ENCODE measurements at regions not wholly inside any gene's neighbourhood (a gene's known extent, or its start where the extent isn't known, plus 50 kb on each side); places are given as distances from the start of the nearest gene placed in this dataset.
"Not testable (repeated sequence)": the region's sequence is repeated elsewhere in the genome, so short reads cannot be mapped to it uniquely, and the experiment has no call there.

DNA sequence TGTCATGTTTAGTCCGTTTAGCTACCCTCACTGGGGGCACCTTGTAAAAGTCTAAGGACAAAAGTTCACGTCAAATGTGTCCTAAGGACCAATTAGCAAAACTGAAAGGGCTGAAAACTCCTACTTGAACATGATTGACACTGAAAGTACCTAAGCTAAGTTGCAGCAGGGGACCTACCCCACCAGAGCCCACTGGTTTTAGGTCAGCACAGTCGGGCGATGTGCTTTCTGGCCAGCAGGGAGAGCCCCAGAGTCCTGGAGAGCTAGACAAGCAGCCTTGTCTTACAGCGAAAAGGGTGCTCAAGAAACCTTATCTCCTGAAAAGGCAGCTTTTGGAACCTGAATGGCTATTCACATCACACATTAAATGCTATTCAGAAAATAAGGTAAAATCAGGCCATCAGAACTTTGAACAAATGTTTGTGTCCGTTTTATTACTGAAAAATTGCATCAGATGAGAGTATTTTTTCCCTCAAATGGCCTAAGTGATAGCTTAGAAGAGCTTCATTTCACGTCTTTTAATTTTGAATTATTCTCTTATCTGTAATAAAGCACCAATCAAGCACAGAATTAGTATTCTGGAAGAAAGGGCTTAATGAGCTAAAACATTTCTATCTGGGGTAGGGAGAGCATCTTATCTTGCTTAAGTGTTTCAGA is 52.2 kb upstream of the MKI67 start:
- in situ Hi-C loops (cut with HindIII; ENCODE audit: low pct_unique_long_range_greater_than_20kb, low sequenced_read_pairs), result no loop called here
- peak; percentile 63 for DNase-seq (ENCODE audit: low read depth, low spot score)

DNA sequence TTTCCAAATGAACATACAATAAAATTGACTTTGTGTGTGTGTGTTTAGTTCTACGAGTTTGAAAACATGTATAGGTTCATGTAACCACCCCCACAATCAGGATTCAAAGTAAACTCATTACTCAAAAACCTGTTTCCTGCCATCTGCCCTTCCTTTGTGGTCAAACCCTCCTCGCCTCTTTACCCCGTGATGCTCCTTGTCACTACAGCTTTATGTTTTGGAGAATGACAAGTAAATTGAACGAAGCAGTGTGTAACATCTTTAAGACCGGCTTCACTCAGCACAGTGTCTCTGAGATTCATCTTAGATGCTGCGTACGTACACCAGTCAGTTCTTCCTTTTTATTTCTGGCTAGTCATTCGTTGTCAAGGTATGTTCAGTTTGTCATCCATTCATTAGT is 54.6 kb upstream of the MKI67 start:
- no peak for DNase-seq (ENCODE audit: low read depth, low spot score)
- in situ Hi-C loops (cut with HindIII; ENCODE audit: low pct_unique_long_range_greater_than_20kb, low sequenced_read_pairs), result no loop called here

DNA sequence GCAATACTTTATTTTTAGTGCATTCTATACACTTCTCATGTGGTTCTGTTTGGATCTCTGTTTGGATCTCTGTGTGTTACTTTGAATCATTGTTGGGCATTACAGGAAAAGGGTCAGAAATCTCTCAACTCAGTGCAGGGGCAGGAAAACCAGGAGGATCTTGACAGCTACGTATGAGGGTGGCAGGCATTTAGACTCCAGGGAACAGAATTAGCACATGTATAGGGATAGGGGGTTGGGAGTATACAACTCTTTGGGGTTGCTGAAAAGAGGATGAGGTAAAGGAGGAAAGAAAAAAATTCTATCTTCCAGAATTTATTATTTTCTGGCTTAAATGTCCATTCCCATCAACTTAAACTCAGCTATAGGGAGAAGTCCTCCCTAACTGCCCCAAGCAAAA is 59.4 kb upstream of the MKI67 start:
- DNase-seq (ENCODE audit: low read depth, low spot score), result no peak
- in situ Hi-C loops (cut with HindIII; ENCODE audit: low pct_unique_long_range_greater_than_20kb, low sequenced_read_pairs), result no loop called here

- in situ Hi-C loops (cut with HindIII; ENCODE audit: low pct_unique_long_range_greater_than_20kb, low sequenced_read_pairs), result no loop called here
- no peak for DNase-seq (ENCODE audit: low read depth, low spot score)
Observed at GRCh38 chr10:128186959-128187787, 61.0 kb upstream of the MKI67 start.

DNA sequence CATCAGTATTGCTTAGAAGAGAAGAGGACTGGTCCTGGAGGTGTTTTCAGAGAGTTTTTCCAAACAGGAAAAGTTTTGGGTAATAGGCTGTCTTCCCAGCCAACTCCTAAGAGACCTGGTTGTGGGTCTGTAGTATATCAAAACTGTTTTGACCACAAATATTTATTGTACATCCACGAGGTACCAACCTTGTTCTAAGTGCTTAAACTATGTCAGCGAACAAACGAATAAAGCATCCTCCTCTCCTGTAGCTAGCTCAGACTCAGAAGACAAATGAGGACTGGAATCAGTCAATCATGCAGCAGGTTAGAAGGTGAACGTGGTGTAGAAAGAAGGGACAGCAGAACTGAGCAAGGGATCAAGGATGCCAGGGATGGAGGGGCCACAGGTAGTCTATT is 61.6 kb upstream of the MKI67 start:
- in situ Hi-C loops (cut with HindIII; ENCODE audit: low pct_unique_long_range_greater_than_20kb, low sequenced_read_pairs), result no loop called here
- DNase-seq (ENCODE audit: low read depth, low spot score), result no peak

GRCh38 chr10:128189176-128189575 is 63.0 kb upstream of the MKI67 start:
- no peak for DNase-seq (ENCODE audit: low read depth, low spot score)
- in situ Hi-C loops (cut with HindIII; ENCODE audit: low pct_unique_long_range_greater_than_20kb, low sequenced_read_pairs), result no loop called here

GRCh38 chr10:128191847-128192246 is 65.6 kb upstream of the MKI67 start:
- in situ Hi-C loops (cut with HindIII; ENCODE audit: low pct_unique_long_range_greater_than_20kb, low sequenced_read_pairs), result no loop called here
- DNase-seq (ENCODE audit: low read depth, low spot score), result no peak

- in situ Hi-C loops (cut with HindIII; ENCODE audit: low pct_unique_long_range_greater_than_20kb, low sequenced_read_pairs); DNase-seq (ENCODE audit: low read depth, low spot score): not testable (repeated sequence)
Observed at GRCh38 chr10:128201826-128202225, 75.6 kb upstream of the MKI67 start.

- in situ Hi-C loops (cut with HindIII; ENCODE audit: low pct_unique_long_range_greater_than_20kb, low sequenced_read_pairs), result no loop called here
- no peak for DNase-seq (ENCODE audit: low read depth, low spot score)
Observed at GRCh38 chr10:128203028-128203427, 76.8 kb upstream of the MKI67 start.

GRCh38 chr10:128205591-128205990 is 79.4 kb upstream of the MKI67 start:
- in situ Hi-C loops (cut with HindIII; ENCODE audit: low pct_unique_long_range_greater_than_20kb, low sequenced_read_pairs); DNase-seq (ENCODE audit: low read depth, low spot score): not testable (repeated sequence)

GRCh38 chr10:128206676-128207075 is 80.5 kb upstream of the MKI67 start:
- in situ Hi-C loops (cut with HindIII; ENCODE audit: low pct_unique_long_range_greater_than_20kb, low sequenced_read_pairs), result no loop called here

DNA sequence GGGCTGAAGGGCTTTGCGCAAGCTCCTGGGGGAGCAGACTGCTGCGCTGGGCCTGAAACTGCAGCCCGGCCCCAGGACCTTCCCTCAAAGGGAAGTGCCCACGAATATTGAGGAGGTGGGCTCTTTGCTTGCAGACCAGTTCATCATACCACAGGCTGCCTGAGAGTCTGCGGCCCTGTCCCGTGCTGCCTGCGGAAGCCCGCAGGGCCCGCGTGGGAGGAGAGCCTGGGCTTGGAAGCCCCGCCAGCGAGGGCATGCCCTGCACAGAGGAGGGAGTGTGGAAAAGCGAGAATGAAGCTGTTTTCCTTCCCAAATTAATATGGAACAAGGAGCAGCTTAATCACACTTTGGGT is 83.6 kb upstream of the MKI67 start:
- in situ Hi-C loops (cut with HindIII; ENCODE audit: low pct_unique_long_range_greater_than_20kb, low sequenced_read_pairs), result no loop called here
- no peak for DNase-seq (ENCODE audit: low read depth, low spot score)

More at GRCh38 chr10:128206676-128207075, 80.5 kb upstream of the MKI67 start:
- DNase-seq (ENCODE audit: low read depth, low spot score), result no peak

DNA sequence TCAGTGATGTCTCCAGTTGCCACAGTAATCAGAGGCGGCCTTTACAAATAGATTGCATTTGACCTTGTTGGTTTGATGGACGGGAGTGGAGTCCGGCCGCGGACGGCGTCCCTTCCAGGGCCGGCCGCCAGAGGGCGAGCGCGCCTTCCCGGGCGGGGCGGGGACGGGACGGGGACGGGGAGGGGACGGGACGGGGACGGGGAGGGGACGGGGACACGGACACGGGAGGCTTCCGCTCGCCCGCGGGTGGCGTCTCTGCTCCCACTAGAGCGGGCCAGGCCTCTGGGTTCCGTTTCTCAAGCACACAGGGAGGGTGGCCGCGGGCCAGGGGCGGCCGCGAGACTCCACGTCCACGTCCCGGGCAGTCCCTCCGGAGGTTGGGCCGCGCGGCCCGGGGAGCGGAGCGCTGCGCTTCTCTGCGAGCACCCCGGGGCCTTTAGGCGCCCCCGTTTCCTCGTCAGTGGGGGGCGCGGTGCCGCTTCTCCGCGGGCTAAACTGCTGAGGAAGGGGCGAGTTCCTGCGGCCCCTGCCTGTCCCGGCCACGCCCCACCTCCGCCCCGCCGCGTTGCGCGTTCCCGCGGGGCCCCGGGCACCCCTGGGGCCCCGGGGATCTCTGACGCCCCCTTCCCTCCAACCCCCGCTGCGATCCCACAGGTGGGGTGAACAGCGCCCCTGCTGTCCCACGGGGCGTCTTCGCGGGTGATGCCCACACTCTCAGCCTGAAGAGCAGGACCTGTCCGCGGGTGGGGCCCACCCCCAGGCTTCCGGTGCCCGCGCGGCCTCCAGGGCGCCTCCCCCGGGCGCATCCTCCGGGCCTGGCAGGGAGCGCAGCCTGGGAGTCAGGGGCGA is 84.2 kb upstream of the MKI67 start:
- DNase-seq (ENCODE audit: low read depth, low spot score), result peak; percentile 38
- in situ Hi-C loops (cut with HindIII; ENCODE audit: low pct_unique_long_range_greater_than_20kb, low sequenced_read_pairs), result no loop called here

GRCh38 chr10:128211064-128211504 is 84.9 kb upstream of the MKI67 start:
- in situ Hi-C loops (cut with HindIII; ENCODE audit: low pct_unique_long_range_greater_than_20kb, low sequenced_read_pairs), result no loop called here
- no peak for DNase-seq (ENCODE audit: low read depth, low spot score)

DNA sequence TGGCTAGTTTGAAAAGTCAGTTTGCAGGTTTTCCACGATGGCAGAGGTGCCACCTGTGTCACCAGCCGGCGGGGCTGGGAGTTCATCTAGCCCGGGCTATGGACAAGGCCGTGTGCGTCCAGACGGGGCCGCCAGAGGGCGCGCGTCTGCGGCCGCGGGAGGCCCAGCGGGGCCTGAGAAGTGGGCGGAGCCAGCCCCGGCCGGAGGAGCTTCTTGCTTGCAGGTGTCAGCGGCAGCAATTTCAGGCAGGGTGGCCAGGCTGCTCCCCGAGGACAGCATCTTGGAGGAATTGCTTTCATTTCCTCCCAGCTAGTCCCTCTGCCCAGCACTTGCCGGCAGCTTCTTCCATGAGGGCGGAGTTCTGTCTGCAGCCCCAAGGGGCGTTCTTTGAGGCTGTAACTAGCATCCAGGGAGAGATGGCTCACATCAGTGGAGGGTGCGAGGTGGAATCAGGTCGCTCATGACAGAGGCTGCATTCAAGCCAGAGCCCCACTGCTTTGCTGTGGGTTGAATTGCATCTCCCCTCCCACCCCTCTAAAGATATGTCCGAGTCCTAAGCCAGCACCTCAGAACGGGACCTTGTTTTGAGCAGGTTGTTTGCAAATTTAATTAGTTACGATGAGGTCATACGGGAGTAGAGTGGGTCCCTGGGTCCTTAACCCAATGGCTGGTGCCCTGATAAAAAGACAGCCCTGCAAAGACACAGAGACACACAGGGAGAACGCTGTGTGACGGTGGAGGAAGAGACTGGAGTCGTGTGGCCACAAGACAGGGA is 85.9 kb upstream of the MKI67 start:
- in situ Hi-C loops (cut with HindIII; ENCODE audit: low pct_unique_long_range_greater_than_20kb, low sequenced_read_pairs), result no loop called here
- peak; percentile 72 for DNase-seq (ENCODE audit: low read depth, low spot score)

DNA sequence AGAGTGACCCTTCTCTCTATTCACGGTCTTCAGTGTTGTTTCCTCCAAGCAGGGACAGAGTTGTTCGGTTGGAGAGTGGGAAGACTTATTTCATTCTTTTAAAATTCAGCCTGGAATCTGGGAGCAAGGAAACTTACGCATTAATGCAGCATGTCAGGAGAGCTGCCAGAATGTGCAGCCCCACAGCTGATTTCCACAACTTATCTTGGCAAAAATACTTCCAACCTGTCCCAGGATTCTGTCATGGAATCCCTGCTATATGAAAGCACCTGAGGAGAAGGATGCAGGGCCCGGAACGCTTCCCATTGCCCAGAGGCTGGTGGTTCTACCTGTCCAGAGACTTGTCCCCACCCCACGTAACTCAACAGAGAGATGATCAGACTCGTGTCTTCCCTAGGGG is 86.9 kb upstream of the MKI67 start:
- no peak for DNase-seq (ENCODE audit: low read depth, low spot score)
- in situ Hi-C loops (cut with HindIII; ENCODE audit: low pct_unique_long_range_greater_than_20kb, low sequenced_read_pairs), result no loop called here

GRCh38 chr10:128215733-128216132 is 89.5 kb upstream of the MKI67 start:
- DNase-seq (ENCODE audit: low read depth, low spot score), result no peak
- in situ Hi-C loops (cut with HindIII; ENCODE audit: low pct_unique_long_range_greater_than_20kb, low sequenced_read_pairs), result no loop called here

DNA sequence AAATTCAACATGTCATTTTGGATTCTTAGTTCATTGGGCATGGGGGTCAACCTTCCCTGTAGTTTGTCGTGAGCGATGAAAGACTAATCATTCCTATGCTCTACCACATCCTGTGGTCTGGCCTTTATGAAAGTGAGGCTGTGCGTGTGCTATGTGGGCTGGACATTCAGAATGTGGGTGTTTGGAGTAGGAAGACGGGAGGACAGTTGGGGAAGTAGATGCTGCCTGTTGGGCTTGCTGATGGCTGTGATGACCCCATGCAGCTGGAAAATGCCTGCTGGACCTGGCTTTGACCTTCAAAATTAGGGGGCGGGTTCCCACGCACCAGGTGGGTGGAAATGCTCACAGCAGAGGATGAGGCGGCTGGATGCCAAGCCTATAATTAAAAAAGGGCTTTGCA is 90.9 kb upstream of the MKI67 start:
- in situ Hi-C loops (cut with HindIII; ENCODE audit: low pct_unique_long_range_greater_than_20kb, low sequenced_read_pairs), result no loop called here

More for the DNA sequence above, 90.9 kb upstream of the MKI67 start:
- DNase-seq (ENCODE audit: low read depth, low spot score), result no peak

Measured in SK-MEL-5 (cell line).